ENCODE measurements at regions not wholly inside any gene's neighbourhood (a gene's known extent, or its start where the extent isn't known, plus 50 kb on each side); places are given as distances from the start of the nearest gene placed in this dataset.

- no peak for TF ChIP-seq CTCF (IDR thresholded peaks at IDR 0.05)
- no peaks in the 10 kb centered on the region for H3K4me1 Mint-ChIP-seq (ENCODE audit: low read depth)
- ChIA-PET CTCF (interaction anchor here (1.2 to 1.3 kb wide), 2 partner anchors 14 to 251 kb away, joined by 3 to 4 read pairs; no protein-coding TSS in a partner anchor), POLR2A (no interaction called here)
- no peak overlapping the region for H3K4me3 Mint-ChIP-seq
- no peak overlapping the region for H3K27ac Mint-ChIP-seq
- DNase-seq (no peak), ATAC-seq (no peak)
- intact Hi-C loops (cut with micrococcal nuclease), result no loop called here
- peaks cover 14% of the 10 kb centered on the region for H3K9me3 Mint-ChIP-seq
- H3K27me3 Mint-ChIP-seq, result peaks cover 9% of the 10 kb centered on the region
- H3K36me3 Mint-ChIP-seq (ENCODE audit: low read depth), result no peaks in the 10 kb centered on the region
Observed at GRCh38 chr4:77344784-77345183, 187.8 kb downstream of the CCNG2 start.

- POLR2A ChIA-PET, result no interaction called here
- Mint-ChIP-seq H3K27ac (no peak overlapping the region), H3K36me3 (ENCODE audit: low read depth) (no peaks in the 10 kb centered on the region), H3K4me3 (no peak overlapping the region), H3K27me3 (peaks cover 3% of the 10 kb centered on the region), H3K4me1 (ENCODE audit: low read depth) (no peaks in the 10 kb centered on the region), H3K9me3 (peaks cover 3% of the 10 kb centered on the region)
- CTCF ChIA-PET, result interaction anchor here (2.8 kb wide), 1 partner anchor 11 kb away, joined by 13 read pairs; no protein-coding TSS in a partner anchor
- intact Hi-C loops (cut with micrococcal nuclease), result no loop called here
- no peak for ATAC-seq
- no peak for TF ChIP-seq CTCF (IDR thresholded peaks at IDR 0.05)
- DNase-seq, result no peak
Observed at GRCh38 chr4:77347351-77347966, 190.5 kb downstream of the CCNG2 start.

GRCh38 chr4:77348815-77349214 is 191.8 kb downstream of the CCNG2 start:
- Mint-ChIP-seq H3K27me3 (peaks cover 3% of the 10 kb centered on the region), H3K4me1 (ENCODE audit: low read depth) (no peaks in the 10 kb centered on the region), H3K27ac (no peak overlapping the region), H3K4me3 (no peak overlapping the region), H3K9me3 (no peaks in the 10 kb centered on the region), H3K36me3 (ENCODE audit: low read depth) (no peaks in the 10 kb centered on the region)
- CTCF ChIA-PET, result interaction anchor here (1.0 kb wide), 1 partner anchor 9 kb away, joined by 7 read pairs; no protein-coding TSS in a partner anchor
- POLR2A ChIA-PET, result no interaction called here
- DNase-seq (no peak), ATAC-seq (no peak)
- no peak for TF ChIP-seq CTCF (IDR thresholded peaks at IDR 0.05)
- intact Hi-C loops (cut with micrococcal nuclease), result no loop called here

- intact Hi-C loops (cut with micrococcal nuclease), result no loop called here
- Mint-ChIP-seq H3K4me3 (no peak overlapping the region), H3K9me3 (no peaks in the 10 kb centered on the region), H3K27me3 (peaks cover 3% of the 10 kb centered on the region), H3K4me1 (ENCODE audit: low read depth) (no peaks in the 10 kb centered on the region), H3K27ac (no peak overlapping the region), H3K36me3 (ENCODE audit: low read depth) (no peaks in the 10 kb centered on the region)
- no peak for TF ChIP-seq CTCF (IDR thresholded peaks at IDR 0.05)
- DNase-seq, result no peak
- ATAC-seq, result no peak
- ChIA-PET POLR2A (no interaction called here), CTCF (interaction anchor here (0.8 kb wide), 1 partner anchor 8 kb away, joined by 4 read pairs; no protein-coding TSS in a partner anchor)
Observed at GRCh38 chr4:77349364-77349763, 192.4 kb downstream of the CCNG2 start.

- no peak for TF ChIP-seq CTCF (IDR thresholded peaks at IDR 0.05)
- no peak for ATAC-seq
- Mint-ChIP-seq H3K36me3 (ENCODE audit: low read depth) (no peaks in the 10 kb centered on the region), H3K27ac (no peak overlapping the region), H3K9me3 (no peaks in the 10 kb centered on the region), H3K4me1 (ENCODE audit: low read depth) (no peaks in the 10 kb centered on the region), H3K4me3 (no peak overlapping the region), H3K27me3 (peaks cover 3% of the 10 kb centered on the region)
- no peak for DNase-seq
- POLR2A ChIA-PET, result no interaction called here
- intact Hi-C loops (cut with micrococcal nuclease), result no loop called here
- CTCF ChIA-PET, result interaction anchor here (0.8 to 1.0 kb wide), 2 partner anchors 8 to 39 kb away, joined by 3 to 4 read pairs; no protein-coding TSS in a partner anchor
Observed at GRCh38 chr4:77349796-77350195, 192.8 kb downstream of the CCNG2 start.

All from activated CD8-positive, alpha-beta T cell treated with anti-CD3 and anti-CD28 coated beads for 36 hours (primary cell).